Lower leg skin (tissue), 4 donors: ENCODE measurements at regions not wholly inside any gene's neighbourhood (a gene's known extent, or its start where the extent isn't known, plus 50 kb on each side); places are given as distances from the start of the nearest gene placed in this dataset.
A peak's percentile ranks its signal among the peaks of the same experiment; 100 is the strongest.

Experiments
- DNase-seq, 2 donors: peaks; one replicate each; pipeline ENCODE4 v3.0.0-alpha.2; 2019; ENCODE audit warnings: low spot score in 2 of 2
- H3K4me3 ChIP-seq: fragments of 200-600 bp; sonication (generic); 2 replicates; pipeline ENCODE4 v1.5.1; 2017; ENCODE audit warnings: mild to moderate bottlenecking, low read depth; ENCODE audit not compliant: poor library complexity, severe bottlenecking
- CTCF ChIP-seq, 3 donors: fragments of 450-650 bp; IDR thresholded peaks; one replicate each; pipeline ENCODE4 v1.5.1; 2016; ENCODE audit warnings: antibody characterized with exemption in 3 of 3, mild to moderate bottlenecking in 3 of 3, moderate library complexity in 2 of 3
- POLR2A ChIP-seq, 2 donors: fragments of 450-650 bp; IDR thresholded peaks; one replicate each; pipeline ENCODE4 v1.6.1; 2016 to 2017; ENCODE audit warnings: antibody characterized with exemption in 2 of 2, mild to moderate bottlenecking in 1 of 2, moderate library complexity in 1 of 2
- WGBS, 2 donors: methylation state at CpG; one replicate each; pipeline ENCODE4 v1.1.5; 2018; 5-methylcytosine and 5-hydroxymethylcytosine counted together
- intact Hi-C: fragments of 100-400 bp; cut with DNase I; formaldehyde crosslinking; loops from one replicate; pipeline ENCODE4 v1.15.0; 2023; ENCODE audit warnings: low total_unique reads

- WGBS, 2 donors, result 69 to 72% methylated on average over 10 of the region's 10 CpGs
- no peak for TF ChIP-seq POLR2A (IDR thresholded peaks at IDR 0.05)
- no peak for TF ChIP-seq CTCF (IDR thresholded peaks at IDR 0.05)
- intact Hi-C loops, result no loop called here
Measured at GRCh38 chr19:28208745-28209144, 1004.2 kb downstream of the UQCRFS1 start.

DNA sequence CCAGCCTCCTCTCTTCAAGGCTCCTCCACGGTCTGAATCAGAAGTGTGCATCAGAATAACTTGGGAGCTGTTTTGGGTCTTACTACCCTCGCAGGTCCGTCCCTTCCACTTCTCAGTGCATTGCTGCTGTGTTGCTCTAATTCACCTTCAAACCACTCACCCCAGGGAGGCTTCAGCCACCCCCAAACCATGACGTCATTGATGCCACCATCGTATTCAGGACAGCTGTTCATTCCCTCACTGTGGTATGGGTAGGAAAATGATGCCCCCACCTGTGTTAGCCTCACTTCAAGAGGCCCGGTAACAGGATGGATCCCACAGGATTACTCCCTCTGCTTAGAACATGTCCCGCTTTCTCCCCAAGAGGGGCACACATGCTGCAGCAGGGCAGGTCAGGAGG lies 1005.7 kb downstream of the UQCRFS1 start:
- intact Hi-C loops, result no loop called here
- no peak overlapping the region for H3K4me3 ChIP-seq
- no peak for TF ChIP-seq CTCF (IDR thresholded peaks at IDR 0.05)
- TF ChIP-seq POLR2A (IDR thresholded peaks at IDR 0.05), result no peak
- WGBS, 2 donors, result 92% methylated on average over 7 of the region's 7 CpGs
- peak in 1 of 2 donors; percentile 54 for DNase-seq

More at GRCh38 chr19:28208745-28209144, 1004.2 kb downstream of the UQCRFS1 start:
- no peak for DNase-seq
- H3K4me3 ChIP-seq, result no peak overlapping the region

DNA sequence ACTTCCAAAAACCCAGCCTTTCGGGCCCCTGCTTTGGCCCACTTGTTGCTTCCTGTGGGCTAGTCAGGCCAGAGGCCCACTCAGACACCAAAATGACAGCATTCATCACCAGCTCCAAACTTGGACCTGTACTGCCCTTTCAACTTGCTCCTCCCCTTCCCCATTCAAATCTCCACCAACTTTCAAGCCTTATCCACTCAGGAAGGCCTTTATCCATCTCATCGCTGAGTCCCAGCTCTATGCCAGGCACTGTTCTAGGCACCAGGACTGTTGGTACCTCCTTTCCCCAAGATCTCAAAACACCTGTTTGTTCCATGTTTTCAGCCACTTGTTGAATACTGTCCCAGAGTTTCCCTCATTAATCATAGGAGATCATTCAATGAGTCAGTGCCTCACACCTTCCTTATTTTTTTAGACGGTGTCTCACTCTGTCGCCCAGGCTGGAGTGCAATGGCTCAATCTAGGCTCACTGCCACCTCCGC lies 1011.4 kb downstream of the UQCRFS1 start:
- 82 to 87% methylated on average over 5 of the region's 5 CpGs for WGBS, 2 donors

GRCh38 chr19:28199323-28199722 lies 1013.6 kb downstream of the UQCRFS1 start:
- DNase-seq, result peak in 1 of 2 donors; percentile 15
- intact Hi-C loops, result no loop called here
- 52 to 63% methylated on average over 6 of the region's 6 CpGs for WGBS, 2 donors
- H3K4me3 ChIP-seq, result no peak overlapping the region
- TF ChIP-seq CTCF (IDR thresholded peaks at IDR 0.05) (no peak), POLR2A (IDR thresholded peaks at IDR 0.05) (no peak)

More for the DNA sequence above, 1011.4 kb downstream of the UQCRFS1 start:
- no peak for DNase-seq
- TF ChIP-seq CTCF (IDR thresholded peaks at IDR 0.05) (no peak), POLR2A (IDR thresholded peaks at IDR 0.05) (no peak)
- intact Hi-C loops, result no loop called here
- no peak overlapping the region for H3K4me3 ChIP-seq

DNA sequence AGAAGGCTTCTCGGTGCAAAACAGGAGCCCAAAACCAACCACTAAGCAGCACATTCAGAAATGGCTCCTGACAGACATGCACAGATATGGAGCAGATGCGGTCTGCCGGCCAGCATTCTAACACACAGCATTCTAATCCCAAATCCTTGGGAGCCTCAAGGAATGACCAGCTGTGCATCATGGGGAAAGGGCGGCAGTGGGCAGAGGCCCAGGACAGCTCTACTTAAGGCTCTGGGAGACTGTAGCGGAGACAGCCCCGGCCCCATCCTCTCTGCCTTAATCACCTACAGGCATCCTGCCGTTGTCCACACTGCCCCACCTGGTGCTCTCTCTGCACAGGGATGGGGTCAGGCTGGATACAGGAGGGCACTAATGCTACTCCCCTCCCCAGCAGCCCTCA lies 1016.0 kb downstream of the UQCRFS1 start:
- 77 to 84% methylated on average over 7 of the region's 7 CpGs for WGBS, 2 donors
- TF ChIP-seq POLR2A (IDR thresholded peaks at IDR 0.05) (no peak), CTCF (IDR thresholded peaks at IDR 0.05) (no peak)
- no peak for DNase-seq
- no peak overlapping the region for H3K4me3 ChIP-seq
- intact Hi-C loops, result no loop called here

- no peak overlapping the region for H3K4me3 ChIP-seq
- no peak for DNase-seq
- intact Hi-C loops, result no loop called here
- WGBS, 2 donors, result 55 to 59% methylated on average over 3 of the region's 3 CpGs
- no peak for TF ChIP-seq POLR2A (IDR thresholded peaks at IDR 0.05)
Measured at GRCh38 chr19:28196101-28196500, 1016.9 kb downstream of the UQCRFS1 start.
